ENCODE measurements at regions not wholly inside any gene's neighbourhood (a gene's known extent, or its start where the extent isn't known, plus 50 kb on each side); places are given as distances from the start of the nearest gene placed in this dataset.

DNA sequence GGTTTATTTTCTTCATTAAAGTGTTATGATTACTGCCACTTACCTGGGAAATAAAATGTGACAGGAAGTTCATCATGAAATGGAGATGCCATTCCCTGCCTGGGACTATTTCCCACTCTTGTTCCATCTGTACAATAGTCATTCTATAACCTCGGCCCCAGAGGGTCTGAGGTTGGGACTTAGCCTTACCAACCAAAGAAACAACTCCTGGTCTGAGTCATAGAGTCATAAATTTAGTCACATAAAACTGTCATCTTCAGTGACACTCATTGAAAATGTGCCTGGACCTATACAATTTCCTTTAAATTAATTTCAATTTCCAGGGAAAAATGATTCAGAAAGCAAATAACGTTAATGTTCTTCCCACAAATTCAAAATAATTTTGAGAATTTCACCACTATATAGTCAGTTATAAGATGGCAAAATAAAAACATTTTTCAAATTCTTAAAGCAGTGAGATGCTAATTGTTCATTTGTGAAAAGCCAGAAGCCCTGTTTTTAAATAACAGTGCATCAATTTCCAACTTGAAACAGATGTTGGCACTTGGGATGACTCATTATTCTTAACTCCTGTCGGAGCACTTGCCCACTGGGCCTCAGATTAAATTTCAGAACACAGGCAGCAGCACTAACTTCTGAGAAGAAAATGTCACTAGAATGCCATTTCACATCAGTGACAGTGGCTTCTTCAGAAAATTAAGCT, 201.2 kb upstream of the SMLR1 start:
- H3K9me3 ChIP-seq (ENCODE audit: low read length): no peaks in the 10 kb centered on the region
- H3K4me3 ChIP-seq (ENCODE audit: low read length): no peak overlapping the region
- H3F3A ChIP-seq (ENCODE audit: insufficient read depth, low read length, poor library complexity, severe bottlenecking): no peaks in the 10 kb centered on the region
- TF ChIP-seq EP300 (conservative IDR thresholded peaks at IDR 0.05; ENCODE audit: poor library complexity, severe bottlenecking) (no peak), SMC3 (conservative IDR thresholded peaks at IDR 0.05; ENCODE audit: poor library complexity) (no peak), MXI1 (conservative IDR thresholded peaks at IDR 0.05; ENCODE audit: poor library complexity, severe bottlenecking) (no peak), POLR2AphosphoS5 (IDR thresholded peaks at IDR 0.05) (no peak), TAF1 (IDR thresholded peaks at IDR 0.05; ENCODE audit: low read depth) (no peak), EZH2 (IDR thresholded peaks at IDR 0.05; ENCODE audit: borderline replicate concordance, insufficient read depth, low read length, poor library complexity, severe bottlenecking) (no peak)
- H4K20me1 ChIP-seq (ENCODE audit: insufficient read depth): no peaks in the 10 kb centered on the region
- H3K9me2 ChIP-seq (ENCODE audit: insufficient read depth, low read length): no peaks in the 10 kb centered on the region
- H3K27me3 ChIP-seq (ENCODE audit: insufficient read depth, low read depth, low read length): no peaks in the 10 kb centered on the region
- H3K9ac ChIP-seq (ENCODE audit: low read length): no peak overlapping the region
- H3K4me2 ChIP-seq (ENCODE audit: low read length): no peak overlapping the region
- no peak overlapping the region for H2AFZ ChIP-seq (ENCODE audit: low read depth, low read length)
- no peaks in the 10 kb centered on the region for H3K36me3 ChIP-seq (ENCODE audit: insufficient read depth, low read length)
- H3K79me2 ChIP-seq (replicated peaks; ENCODE audit: insufficient read depth, low read length): no peaks in the 10 kb centered on the region
- no peak overlapping the region for H3K27ac ChIP-seq (ENCODE audit: low read length)

DNA sequence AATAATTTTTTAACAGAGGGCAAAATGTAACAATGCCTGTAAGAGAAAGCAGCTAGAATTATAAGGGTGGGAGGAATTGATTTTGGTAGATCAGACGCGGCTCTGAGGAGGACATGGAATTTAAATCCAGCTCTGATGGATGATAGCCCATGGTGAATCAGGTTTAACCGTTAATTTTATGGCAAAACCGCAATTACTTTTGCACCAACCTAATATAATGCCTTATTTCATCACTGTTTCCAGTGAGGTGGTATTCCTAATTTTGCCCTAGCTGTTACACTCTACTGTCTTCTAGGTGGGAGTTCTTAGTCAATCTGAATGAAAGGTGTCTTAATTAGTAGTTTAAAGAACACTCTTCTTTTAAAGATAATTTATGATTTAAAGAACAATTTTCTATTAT, 198.3 kb upstream of the SMLR1 start:
- no peaks in the 10 kb centered on the region for H3K27me3 ChIP-seq (ENCODE audit: insufficient read depth, low read depth, low read length)
- no peak overlapping the region for H2AFZ ChIP-seq (ENCODE audit: low read depth, low read length)
- H3K4me2 ChIP-seq (ENCODE audit: low read length): no peak overlapping the region
- no peak overlapping the region for H3K9ac ChIP-seq (ENCODE audit: low read length)
- no peaks in the 10 kb centered on the region for H3K79me2 ChIP-seq (replicated peaks; ENCODE audit: insufficient read depth, low read length)
- no peaks in the 10 kb centered on the region for H3K36me3 ChIP-seq (ENCODE audit: insufficient read depth, low read length)
- H4K20me1 ChIP-seq (ENCODE audit: insufficient read depth): no peaks in the 10 kb centered on the region
- no peaks in the 10 kb centered on the region for H3K9me2 ChIP-seq (ENCODE audit: insufficient read depth, low read length)
- TF ChIP-seq MXI1 (conservative IDR thresholded peaks at IDR 0.05; ENCODE audit: poor library complexity, severe bottlenecking): no peak
- TF ChIP-seq, protein P1, sequence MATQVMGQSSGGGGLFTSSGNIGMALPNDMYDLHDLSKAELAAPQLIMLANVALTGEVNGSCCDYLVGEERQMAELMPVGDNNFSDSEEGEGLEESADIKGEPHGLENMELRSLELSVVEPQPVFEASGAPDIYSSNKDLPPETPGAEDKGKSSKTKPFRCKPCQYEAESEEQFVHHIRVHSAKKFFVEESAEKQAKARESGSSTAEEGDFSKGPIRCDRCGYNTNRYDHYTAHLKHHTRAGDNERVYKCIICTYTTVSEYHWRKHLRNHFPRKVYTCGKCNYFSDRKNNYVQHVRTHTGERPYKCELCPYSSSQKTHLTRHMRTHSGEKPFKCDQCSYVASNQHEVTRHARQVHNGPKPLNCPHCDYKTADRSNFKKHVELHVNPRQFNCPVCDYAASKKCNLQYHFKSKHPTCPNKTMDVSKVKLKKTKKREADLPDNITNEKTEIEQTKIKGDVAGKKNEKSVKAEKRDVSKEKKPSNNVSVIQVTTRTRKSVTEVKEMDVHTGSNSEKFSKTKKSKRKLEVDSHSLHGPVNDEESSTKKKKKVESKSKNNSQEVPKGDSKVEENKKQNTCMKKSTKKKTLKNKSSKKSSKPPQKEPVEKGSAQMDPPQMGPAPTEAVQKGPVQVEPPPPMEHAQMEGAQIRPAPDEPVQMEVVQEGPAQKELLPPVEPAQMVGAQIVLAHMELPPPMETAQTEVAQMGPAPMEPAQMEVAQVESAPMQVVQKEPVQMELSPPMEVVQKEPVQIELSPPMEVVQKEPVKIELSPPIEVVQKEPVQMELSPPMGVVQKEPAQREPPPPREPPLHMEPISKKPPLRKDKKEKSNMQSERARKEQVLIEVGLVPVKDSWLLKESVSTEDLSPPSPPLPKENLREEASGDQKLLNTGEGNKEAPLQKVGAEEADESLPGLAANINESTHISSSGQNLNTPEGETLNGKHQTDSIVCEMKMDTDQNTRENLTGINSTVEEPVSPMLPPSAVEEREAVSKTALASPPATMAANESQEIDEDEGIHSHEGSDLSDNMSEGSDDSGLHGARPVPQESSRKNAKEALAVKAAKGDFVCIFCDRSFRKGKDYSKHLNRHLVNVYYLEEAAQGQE (IDR thresholded peaks at IDR 0.05; ENCODE audit: borderline replicate concordance): no peak
- TF ChIP-seq, protein P2, sequence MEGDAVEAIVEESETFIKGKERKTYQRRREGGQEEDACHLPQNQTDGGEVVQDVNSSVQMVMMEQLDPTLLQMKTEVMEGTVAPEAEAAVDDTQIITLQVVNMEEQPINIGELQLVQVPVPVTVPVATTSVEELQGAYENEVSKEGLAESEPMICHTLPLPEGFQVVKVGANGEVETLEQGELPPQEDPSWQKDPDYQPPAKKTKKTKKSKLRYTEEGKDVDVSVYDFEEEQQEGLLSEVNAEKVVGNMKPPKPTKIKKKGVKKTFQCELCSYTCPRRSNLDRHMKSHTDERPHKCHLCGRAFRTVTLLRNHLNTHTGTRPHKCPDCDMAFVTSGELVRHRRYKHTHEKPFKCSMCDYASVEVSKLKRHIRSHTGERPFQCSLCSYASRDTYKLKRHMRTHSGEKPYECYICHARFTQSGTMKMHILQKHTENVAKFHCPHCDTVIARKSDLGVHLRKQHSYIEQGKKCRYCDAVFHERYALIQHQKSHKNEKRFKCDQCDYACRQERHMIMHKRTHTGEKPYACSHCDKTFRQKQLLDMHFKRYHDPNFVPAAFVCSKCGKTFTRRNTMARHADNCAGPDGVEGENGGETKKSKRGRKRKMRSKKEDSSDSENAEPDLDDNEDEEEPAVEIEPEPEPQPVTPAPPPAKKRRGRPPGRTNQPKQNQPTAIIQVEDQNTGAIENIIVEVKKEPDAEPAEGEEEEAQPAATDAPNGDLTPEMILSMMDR (IDR thresholded peaks at IDR 0.05; ENCODE audit: poor library complexity, severe bottlenecking): no peak
- TF ChIP-seq TAF1 (IDR thresholded peaks at IDR 0.05; ENCODE audit: low read depth): no peak
- TF ChIP-seq SMC3 (conservative IDR thresholded peaks at IDR 0.05; ENCODE audit: poor library complexity): no peak
- no peak for TF ChIP-seq POLR2AphosphoS5 (IDR thresholded peaks at IDR 0.05)
- TF ChIP-seq EP300 (conservative IDR thresholded peaks at IDR 0.05; ENCODE audit: poor library complexity, severe bottlenecking): no peak
- no peak for TF ChIP-seq EZH2 (IDR thresholded peaks at IDR 0.05; ENCODE audit: borderline replicate concordance, insufficient read depth, low read length, poor library complexity, severe bottlenecking)
- TF ChIP-seq RAD21 (conservative IDR thresholded peaks at IDR 0.05): no peak
- no peaks in the 10 kb centered on the region for H3F3A ChIP-seq (ENCODE audit: insufficient read depth, low read length, poor library complexity, severe bottlenecking)
- no peak overlapping the region for H3K27ac ChIP-seq (ENCODE audit: low read length)
- H3K4me3 ChIP-seq (ENCODE audit: low read length): no peak overlapping the region
- H3K9me3 ChIP-seq (ENCODE audit: low read length): no peaks in the 10 kb centered on the region

Measured in neural cell (in vitro differentiated cells).